ENCODE measurements at regions not wholly inside any gene's neighbourhood (a gene's known extent, or its start where the extent isn't known, plus 50 kb on each side); places are given as distances from the start of the nearest gene placed in this dataset.
A peak's percentile ranks its signal among the peaks of the same experiment; 100 is the strongest.

GRCh38 chr4:67122029-67122428, 423.3 kb downstream of the CENPC start:
- DNase-seq (ENCODE audit: low spot score): peak; percentile 6

GRCh38 chr4:67120369-67120768, 424.9 kb downstream of the CENPC start:
- no peak for DNase-seq (ENCODE audit: low spot score)

DNA sequence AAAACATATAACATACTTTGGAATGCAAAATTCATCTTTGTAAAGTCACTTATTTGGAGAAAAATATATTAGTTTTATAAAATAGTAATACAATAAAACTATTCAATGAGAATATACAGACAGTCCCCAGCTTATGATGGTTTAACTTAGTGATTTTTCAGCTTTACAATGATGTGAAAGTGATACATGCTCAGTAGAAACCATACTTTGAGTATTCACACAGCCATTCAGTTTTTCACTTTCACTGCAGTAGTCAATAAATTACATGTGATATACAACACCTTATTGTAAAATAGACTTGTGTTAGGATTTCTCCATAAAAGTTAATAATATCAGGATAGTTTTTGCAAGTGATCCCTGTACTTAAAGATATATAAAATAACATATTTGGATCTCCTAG, 436.0 kb downstream of the CENPC start:
- no peak for DNase-seq (ENCODE audit: low spot score)

GRCh38 chr4:67106861-67107460, 438.3 kb downstream of the CENPC start:
- peak; percentile 6 for DNase-seq (ENCODE audit: low spot score)

DNA sequence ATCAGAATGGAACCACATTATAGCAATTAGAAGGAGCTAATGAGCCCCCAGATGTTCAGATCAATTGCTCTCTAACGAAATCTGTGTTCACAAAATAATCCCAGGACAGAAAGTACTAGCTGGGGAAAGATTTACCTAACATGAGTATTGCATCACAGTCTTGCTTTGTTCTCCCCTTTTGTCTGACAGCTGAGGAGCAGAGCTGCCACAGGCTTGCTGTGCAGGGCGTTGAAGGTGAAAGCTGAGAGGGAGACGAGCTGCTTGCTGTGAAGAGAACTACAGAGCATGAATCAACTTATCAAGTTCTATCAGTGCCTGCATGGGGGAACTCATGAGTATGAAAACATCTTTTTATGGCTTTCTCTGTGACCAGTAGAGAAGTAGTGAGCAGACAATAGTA, 441.2 kb downstream of the CENPC start:
- DNase-seq (ENCODE audit: low spot score): no peak

DNA sequence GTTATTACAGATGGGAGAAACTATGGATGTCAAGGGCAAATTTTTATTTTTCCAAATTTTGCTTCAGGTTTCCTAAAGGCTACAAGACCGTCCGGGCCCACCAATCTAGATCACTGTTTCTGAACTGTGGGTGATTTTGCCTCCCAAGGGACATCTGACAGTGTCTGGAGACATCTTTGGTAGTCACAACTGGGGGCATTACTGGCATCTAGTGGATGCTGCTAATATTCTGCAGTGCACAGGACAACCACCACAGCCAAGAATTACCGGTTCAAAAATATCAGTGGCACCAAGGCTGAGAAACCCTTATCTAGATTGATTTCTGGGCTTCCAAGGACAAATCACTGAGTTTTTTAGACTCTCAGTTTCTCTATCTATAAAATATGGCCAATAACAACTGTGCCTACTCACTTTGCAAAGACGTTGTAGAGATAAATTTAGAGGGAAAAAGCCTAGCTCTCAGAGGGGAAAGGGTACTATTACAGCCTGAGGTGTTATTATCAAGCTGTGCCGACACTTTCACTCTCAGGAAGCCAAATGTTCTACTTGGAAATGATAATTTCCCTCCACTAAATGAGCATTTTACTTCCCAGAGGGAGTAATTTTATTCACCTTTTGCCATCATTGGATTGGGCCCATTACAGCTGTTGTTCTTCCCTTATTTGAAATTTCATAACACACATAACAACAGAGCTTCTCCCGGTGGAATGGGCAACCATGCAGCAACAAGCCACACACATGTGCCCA, 442.1 kb downstream of the CENPC start:
- DNase-seq (ENCODE audit: low spot score): no peak

DNA sequence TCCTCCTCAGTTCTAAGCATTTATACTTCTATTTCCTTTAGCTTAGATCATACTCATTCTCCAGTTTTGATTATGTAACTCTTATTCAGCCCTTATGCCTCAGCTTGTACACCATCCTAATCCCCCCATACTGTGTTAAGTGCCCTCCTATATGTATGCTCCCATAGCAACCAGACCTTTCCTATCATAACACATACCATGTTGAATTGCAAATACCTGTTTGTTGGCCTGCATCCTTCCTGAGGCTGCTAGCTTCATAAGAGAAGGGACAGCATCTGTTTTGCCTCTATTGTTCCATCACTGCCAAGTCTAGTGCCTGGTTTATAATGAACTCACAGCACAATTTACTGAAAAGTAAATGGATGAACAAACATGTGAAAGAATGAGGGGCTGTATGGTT, 443.7 kb downstream of the CENPC start:
- no peak for DNase-seq (ENCODE audit: low spot score)

DNA sequence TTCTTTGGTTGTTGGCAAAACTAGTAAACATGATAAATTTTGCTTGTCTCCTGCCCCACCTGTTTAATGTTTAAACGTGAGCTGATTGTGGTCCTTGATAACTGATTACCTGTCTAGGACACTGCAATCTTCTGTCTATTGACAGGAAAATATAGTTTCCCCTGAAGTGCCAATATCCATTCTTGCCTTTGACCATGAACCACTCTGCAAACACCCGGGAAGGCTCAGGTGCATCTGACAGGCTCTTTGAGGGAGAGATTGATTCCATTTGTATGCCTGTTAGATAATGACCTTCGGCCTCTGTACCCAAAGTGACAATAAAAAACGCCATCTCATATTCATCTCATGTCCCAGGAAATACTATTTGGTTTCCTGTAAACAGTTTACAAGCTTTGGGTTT, 453.0 kb downstream of the CENPC start:
- no peak for DNase-seq (ENCODE audit: low spot score)

GRCh38 chr4:67091673-67092072, 453.6 kb downstream of the CENPC start:
- no peak for DNase-seq (ENCODE audit: low spot score)

DNA sequence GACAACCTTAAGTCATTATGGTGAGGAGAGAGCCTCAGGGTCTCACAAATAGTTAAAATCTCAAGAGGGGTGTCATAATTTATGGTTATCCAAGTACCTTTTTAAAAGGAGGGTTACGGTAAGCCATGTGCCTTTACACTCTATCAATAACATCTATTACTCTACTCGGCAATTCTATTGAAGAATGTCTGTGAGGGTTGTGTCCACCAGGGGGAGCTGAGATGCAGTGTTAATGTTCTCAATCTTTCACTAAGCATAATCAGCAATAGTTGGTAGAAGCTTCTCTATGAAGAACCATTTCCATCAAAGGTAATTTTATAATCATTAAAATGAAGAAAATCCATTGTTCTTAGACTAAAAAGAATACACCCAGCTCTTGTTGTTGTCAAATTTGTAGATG, 457.4 kb downstream of the CENPC start:
- DNase-seq (ENCODE audit: low spot score): peak; percentile 52

- DNase-seq (ENCODE audit: low spot score): no peak
These were observed 460.5 kb downstream of the CENPC start for GRCh38 chr4:67084783-67085182.

GRCh38 chr4:67083496-67083895, 461.8 kb downstream of the CENPC start:
- no peak for DNase-seq (ENCODE audit: low spot score)

DNA sequence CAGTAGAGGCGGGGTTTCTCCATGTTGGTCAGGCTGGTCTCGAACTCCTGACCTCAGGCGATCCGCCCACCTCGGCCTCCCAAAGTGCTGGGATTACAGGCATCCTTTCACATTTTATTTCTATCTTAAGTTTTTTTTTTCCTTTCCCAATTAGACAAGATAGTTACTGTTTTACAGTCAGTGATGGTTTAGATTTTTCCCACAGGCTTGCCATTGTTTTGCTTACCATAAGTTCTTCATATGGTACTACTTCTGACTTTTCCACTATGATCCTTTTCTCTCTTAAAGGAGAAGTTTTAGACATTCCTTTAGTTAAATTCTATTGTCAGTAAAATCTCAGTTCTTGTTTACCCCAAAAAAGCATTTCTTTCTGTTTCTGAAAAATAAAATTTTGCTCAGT, 462.6 kb downstream of the CENPC start:
- DNase-seq (ENCODE audit: low spot score): no peak

- no peak for DNase-seq (ENCODE audit: low spot score)
These were observed 465.2 kb downstream of the CENPC start for GRCh38 chr4:67080046-67080557.

GRCh38 chr4:67071641-67072040, 473.7 kb downstream of the CENPC start:
- DNase-seq (ENCODE audit: low spot score): no peak

DNA sequence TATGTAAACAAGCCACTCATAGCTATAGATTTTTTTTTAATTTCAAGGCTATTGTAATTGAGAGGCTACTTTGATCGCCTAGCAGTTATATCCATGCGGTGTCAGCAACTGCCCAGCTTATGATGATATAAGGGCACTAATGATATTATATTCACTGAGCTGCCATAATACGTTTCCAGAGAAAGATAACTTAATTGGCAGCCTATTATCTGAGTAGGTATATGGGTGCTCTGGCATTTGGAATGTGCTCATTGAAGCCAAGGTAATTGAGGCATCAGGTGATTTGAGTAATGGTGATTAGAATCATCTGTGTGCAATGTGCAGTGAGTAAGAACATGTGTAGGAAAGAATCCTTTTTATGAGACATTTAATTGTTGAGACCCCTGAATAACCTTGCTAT, 490.0 kb downstream of the CENPC start:
- DNase-seq (ENCODE audit: low spot score): no peak

- no peak for DNase-seq (ENCODE audit: low spot score)
These were observed 490.4 kb downstream of the CENPC start for GRCh38 chr4:67054896-67055295.

- DNase-seq (ENCODE audit: low spot score): no peak
These were observed 492.3 kb downstream of the CENPC start for GRCh38 chr4:67052814-67053675.

GRCh38 chr4:67051000-67051789, 494.1 kb downstream of the CENPC start:
- no peak for DNase-seq (ENCODE audit: low spot score)

DNA sequence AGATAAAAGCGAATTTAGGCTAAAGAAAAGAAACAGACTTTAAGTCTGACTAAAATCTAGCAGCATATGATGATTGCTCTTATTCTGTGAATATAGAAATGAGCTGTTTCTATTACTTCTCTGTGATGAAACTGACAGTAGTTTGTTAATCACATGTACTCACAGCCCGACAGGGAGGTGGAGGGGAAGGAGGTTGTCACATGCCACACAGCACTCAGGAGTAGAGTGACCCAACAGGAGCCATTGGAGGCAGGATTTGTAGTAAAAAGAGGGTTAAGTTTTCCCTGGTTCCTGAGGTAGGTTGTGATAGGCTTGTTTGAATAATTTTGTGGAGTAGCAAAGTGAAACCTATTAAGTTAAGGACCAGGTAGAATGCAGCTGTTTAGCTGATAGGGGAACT, 495.9 kb downstream of the CENPC start:
- DNase-seq (ENCODE audit: low spot score): no peak

DNA sequence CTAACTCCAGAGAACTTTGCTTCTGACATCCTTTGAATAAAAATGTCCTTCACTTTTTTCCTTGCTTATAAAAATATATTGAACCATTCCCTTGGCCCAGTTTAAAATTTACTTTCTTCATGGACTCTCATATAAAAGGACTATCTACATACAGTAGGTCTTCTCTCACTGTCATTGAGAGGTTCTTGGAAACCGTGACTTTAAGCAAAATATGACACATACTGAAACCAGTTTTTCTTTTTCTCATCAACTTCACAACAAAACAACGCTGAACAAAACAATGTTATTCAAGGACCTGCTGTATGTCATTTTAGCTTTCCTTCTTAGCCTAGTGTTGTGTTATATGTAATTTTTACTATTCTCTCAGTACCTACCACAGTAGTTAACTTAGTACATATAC, 496.8 kb downstream of the CENPC start:
- DNase-seq (ENCODE audit: low spot score): no peak

DNA sequence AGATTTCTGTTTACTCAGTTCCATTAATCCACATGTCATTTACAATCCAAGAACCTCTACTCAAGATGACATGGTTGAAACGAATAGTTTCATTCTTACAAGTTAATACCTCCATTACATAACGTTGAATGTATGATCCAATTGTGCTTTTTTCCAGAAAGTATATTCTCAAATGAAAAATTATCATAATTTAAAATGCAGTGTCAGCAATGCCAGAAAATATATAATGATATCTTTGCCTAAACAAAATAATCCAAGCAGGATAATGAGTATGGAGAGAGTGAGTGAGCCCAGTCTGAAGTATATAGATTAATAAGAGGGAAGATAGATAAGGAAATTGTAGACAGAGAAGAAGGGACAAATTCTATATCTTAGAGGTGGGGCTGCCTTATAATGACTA, 505.0 kb downstream of the CENPC start:
- no peak for DNase-seq (ENCODE audit: low spot score)

Data from kidney tubule cell (primary cell).